HG02938 (cell line): ENCODE measurements at regions not wholly inside any gene's neighbourhood (a gene's known extent, or its start where the extent isn't known, plus 50 kb on each side); places are given as distances from the start of the nearest gene placed in this dataset.
"Not testable (repeated sequence)": the region's sequence is repeated elsewhere in the genome, so short reads cannot be mapped to it uniquely, and the experiment has no call there.

ENCODE experiments used
- ATAC-seq: cut with Tn5 transposase; IDR thresholded peaks from one replicate; pipeline ENCODE4 v1.9.1; 2021; ENCODE audit warnings: mild to moderate bottlenecking, moderate library complexity; ENCODE audit not compliant: unreplicated experiment

DNA sequence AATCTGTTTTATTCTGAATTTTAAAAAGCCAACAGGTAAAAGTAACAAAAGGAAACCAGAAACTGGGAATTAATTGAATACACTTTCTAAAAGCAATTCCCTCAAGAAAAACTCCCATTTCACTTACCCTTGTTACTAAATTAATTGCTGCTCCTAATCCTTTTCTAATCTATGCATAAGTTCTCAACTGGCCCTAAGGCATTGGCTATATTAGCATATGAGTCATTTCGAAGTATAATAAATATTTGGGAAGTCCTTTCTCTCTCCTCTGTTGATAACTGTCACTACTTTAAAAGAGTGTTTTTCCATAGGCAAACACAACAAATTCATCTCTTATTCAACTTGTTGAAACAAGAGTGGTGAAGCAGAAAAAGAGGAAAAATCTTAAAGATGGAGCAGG is 486.5 kb upstream of the HTR2C start:
- no peak for ATAC-seq

DNA sequence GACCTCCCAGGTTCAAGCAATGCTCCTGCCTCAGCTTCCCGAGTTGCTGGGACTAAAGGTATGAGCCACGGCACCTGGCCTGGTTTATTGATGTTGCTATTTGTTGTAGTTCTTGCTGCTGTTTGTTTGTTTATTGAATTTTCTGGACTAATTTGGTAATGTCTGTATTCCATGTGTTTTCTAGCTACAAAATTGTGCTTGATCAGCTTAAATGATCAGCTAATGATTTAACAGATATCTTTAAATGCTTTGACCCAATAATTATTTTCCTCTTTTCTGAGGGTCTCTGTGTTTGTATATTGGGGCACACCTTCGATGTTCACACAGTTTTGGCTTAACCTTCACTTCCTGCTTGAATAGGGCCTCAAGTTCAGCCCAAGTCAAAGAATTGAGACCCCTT is 488.1 kb upstream of the HTR2C start:
- ATAC-seq = no peak

DNA sequence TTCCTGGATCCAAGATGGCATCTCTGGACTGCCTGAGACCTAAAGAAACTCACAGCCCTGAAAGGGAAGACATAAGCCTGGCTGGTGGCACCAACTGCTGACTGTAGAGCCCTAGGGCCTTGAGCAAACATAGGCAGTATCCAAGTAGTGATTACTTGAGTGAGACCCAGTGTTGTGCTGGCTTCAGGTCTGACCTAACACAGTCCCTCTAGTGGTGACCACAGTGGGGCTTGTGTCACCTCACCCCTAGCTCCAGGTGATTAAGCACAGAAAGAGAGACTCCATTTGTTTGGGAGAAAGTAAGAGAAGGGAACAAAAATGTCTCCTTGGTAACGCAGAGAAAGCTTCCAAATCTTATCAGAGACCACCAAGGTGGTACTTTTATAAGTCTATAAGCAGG is 496.3 kb upstream of the HTR2C start:
- no peak for ATAC-seq

DNA sequence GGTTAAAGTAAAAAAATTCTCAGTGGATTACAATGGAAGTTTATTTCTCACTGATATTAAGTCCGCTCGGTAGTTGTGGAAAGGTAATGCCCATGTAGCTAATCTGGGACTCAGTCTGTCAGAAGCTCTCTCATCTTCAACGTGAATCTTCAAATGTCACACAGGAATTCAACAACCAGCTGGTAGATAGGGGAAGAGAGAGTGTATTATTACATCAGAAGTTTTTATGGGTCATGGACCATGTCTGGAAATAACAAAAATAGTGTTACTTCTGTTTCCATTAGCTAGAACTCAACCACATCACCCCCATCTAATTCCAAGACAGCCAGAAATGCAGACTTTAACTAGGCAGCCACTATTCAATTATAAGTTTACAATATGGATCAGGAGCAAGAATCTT is 506.1 kb upstream of the HTR2C start:
- no peak for ATAC-seq

DNA sequence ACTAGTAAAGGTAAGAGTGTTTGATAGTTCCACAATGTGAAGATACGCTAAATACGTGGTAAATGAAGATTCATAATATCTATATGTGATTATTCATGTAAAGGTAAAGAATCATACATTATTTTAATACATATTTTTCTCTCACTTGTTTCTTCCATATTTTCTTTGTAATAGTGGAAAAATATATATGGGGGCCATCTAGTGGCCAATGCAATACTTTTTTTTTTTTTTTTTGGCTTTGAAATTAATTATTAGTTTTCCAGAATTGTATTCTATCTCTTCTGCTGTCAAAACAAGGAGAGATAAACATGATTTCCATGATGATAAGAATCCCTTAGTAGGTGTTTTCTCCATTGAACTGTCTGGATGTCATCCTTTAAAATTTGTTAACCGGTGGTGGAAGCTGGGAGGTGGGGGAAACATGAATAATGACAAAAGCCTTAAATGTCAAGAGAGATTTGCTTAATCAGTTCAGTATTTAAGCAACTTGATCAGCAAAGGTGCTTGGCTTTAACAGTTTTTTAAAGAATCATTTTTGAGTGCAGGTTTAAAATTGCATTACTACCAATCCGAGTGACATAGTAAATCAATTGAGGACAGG is 508.7 kb upstream of the HTR2C start:
- ATAC-seq = no peak

DNA sequence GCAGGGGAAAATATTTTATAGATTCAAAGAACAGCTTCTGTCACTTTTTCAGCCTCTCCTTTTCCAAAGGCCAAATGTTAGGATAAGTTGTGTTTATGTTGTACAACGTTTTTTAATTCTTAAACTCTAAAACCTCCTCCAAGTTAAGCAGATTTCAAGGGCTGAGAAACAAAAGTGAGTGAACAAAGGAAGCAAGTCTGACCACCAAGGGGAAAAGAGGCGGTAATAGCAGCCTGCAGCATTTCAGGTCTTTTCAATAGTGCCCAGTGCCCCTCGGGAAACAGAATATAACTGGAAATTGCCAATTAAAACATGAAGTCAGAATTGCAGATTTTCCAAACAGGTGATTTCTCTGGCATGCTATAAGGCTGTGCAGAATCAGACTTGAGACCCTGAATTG is 510.0 kb upstream of the HTR2C start:
- no peak for ATAC-seq

DNA sequence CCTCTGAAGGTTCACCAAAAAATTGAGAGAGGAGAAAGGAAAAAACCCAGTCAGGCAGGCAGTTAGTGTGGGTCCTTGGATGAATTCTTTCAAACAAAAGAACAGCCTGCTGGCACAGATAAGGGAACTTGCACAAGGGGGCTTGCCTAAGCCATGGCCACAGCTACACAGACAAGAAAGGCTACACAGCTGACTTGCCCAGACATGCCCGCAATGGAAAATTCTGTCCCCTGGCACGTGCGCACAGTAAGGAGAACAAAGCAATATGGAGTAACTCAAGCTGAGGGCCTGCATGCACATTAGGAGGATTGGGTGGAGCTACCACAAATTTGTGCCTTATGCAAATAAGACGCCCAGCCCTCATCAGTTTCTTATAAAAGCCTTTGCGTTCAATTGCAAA is 512.5 kb upstream of the HTR2C start:
- no peak for ATAC-seq

DNA sequence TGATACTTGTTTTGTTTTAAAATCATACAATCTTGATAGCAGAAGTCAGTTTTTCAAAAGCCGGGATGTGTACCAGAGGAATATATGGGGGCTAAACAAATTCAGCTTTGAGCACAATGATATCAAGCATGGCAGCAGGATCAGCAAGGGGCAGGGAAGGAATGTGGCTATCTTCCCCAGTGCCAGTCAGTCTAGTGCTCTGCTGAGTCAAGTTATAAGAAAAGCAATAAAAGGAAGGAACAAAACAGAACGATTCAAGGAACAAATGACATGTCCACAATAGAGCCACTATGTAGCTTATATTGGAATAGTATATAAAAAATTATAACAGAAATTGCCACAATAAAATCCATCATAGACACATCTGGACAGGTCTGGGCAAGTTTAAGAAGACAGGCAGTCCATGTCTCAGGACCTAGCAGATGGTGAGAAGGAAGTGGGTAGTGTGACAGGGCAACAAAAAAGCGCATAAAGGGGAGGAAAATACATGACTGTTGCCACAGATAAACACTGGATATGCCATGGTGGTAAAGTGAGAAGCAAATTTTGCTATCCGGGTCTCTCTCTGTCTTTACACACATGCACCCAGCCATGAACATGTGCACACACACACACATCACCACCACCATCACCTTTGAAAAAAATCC is 518.2 kb upstream of the HTR2C start:
- ATAC-seq = no peak

DNA sequence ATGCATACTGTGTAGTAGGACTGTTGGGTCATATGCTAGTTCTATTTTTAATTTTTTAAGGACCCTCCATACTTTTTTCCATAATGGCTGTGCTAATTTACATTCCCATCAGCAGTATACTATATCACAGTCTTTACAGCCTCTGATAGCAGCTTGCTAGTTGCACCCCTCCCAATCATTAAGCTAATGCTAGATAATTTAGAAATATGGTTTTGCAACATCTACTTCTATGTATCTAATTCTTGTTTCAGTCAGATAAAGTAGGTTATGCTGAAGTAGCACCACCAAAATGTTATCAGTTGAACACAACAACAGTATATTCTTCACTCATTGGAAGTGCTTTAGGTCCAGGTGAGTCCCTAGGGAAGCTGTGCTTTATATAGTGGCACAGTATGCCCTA is 522.7 kb upstream of the HTR2C start:
- no peak for ATAC-seq

DNA sequence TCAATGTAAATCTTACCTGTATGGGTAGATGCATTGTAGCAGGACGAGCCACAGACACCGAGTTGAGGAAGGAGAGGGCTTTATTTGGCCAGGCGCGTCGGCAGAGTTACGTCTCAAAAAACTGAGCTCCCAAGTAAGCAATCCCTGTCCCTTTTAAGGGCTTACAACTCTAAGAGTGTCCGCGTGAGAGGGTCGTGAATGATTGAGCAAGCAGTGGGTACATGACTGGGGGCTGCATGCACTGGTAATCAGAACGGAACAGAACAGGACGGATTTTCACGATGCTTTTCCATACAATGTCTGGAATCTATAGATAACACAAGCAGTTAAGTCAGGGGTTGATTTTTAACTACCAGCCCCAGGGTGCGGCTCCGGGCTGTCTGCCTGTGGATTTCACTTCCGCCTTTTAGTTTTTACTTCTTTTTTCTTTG is 524.9 kb upstream of the HTR2C start:
- no peak for ATAC-seq

DNA sequence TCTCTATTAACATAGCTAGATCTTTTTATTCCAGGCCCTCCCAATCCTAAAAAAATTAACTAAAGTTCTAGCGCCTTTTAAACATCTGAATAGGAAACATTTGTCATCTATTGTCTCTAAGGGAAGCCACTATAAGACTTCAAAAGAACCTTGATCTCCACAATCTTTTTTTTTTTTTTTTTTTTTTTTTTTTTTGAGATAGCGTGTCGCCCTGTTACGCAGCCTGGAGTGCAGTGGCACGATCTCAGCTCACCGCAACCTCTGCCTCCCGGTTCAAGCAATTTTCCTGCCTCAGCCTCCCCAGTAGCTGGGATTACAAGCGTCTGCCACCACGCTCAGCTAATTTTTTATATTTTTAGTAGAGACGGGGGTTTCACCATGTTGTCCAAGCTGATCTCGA is 526.5 kb upstream of the HTR2C start:
- not testable (repeated sequence) for ATAC-seq

DNA sequence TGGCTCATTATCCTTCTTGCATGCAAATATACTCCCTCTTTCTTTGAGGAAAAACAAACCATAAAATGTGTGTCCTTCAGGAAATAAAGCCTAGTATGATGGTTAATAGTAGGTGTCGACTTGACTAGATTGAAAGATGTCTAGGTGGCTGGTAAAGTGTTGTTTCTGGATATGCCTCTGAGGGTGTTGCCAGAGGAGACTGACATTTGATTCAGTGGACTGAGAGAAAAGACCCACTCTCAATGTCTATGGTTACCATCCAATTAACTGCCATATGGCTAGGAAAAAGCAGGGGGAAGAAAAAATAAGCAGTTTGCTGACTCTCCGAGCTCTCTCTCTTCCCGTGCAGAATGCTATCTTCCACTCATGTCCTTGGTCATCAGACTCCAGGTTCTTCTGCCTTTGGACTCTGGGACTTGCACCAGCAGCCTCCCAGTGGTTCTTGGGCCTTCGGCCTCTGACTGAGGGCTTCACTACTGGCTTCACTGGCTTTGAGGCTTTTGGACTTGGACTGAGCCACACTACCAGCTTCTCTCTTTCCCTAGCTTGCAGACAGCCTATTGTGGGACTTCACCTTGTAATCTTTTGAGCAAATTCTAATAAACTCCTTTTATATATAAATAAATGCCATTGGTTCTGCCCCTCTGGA is 532.1 kb upstream of the HTR2C start:
- ATAC-seq = no peak

DNA sequence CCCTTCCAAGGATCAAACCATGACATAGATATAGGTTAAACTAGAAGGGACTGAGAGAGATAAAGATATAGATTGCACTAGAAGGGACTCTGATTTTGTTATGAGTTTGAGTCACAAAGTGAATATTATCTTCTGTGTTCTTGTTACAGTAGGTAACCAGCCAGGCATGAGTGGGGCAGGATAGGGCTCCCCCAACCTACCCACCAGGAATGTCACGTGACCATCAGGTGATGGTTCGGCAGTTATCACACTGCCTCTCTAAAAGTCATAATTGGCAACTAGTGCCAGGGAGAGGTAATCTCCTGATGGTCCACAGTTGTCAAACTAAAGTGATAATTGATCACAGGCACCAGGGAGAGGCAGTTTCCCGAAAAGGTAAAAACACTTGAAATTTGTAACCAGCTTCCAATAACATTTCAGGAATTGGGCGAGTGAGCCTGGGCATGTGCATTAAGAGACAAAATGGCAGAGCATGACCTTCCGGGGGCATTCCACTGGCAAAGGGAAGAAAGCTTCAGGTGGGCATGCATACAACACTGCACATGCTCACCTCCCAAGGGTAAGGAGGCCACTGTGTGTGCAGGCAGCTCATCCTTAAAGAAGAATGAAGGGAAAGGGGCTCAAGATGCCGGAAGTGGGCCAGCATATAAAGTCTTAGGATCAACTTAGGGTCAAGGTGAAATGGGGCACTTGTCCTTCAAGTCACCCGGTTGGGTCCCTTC is 533.6 kb upstream of the HTR2C start:
- no peak for ATAC-seq

DNA sequence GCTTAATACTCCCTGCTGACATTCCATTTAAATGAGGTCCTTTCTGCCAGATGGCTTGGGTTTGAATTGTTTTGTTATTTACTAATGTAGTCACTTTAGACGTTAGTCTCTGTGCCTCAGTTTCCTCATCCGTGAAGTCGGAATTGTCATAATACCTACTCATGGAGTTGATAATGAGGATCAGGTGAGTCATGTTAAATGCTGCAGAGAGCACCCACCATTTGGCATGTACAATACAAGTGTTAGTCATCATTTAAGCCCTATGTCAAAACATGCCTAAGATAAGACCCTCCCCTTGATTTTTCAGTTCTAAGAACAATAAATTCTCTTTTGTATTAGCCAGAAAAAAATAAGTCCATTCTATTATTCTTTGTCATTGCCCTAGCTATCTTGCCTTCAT is 534.8 kb upstream of the HTR2C start:
- ATAC-seq = no peak

DNA sequence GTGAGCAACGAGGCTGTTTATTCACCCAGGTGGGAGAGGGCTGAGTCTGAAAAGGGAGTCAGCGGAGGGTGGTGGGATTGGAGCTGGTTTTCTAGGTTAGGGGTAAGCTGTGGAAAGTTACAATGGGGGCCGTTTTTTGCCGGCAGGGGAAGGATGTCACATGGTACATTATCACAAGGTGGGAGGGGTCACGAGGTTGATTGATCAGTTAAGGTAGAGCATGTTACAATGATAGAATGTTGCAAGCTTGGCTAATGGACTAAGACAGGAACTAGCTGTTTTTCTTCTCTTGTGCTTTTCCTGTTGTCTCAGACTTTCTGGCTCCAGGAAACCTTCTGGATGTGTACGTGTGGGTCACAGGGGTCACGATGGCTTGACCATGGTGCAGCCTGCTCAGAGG is 536.3 kb upstream of the HTR2C start:
- ATAC-seq = no peak

DNA sequence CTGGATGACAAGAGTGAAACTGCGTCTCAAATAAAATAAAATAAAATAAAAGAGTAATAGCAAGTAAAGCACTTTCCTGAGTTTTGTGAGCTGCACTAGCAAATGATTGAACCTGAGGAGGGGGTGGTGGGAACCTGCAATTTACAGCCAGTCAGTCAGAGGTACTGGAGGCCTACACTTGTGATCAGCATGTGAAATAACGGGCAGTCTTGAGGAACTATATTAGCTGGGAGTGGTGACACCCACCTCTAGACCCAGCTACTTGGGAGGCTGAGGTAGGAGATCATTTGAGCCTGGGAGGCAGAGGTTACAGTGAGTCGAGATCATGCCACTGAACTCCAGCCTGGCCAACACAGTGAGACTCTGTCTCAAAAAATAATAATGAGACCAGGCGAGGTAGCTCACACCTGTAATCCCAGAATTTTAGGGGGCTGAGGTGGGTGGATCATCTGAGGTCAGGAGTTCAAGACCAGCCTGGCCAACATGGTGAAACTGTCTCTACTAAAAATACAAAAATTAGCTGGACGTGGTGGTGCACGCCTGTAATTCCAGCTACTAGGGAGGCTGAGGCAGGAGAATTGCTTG is 537.1 kb upstream of the HTR2C start:
- no peak for ATAC-seq

DNA sequence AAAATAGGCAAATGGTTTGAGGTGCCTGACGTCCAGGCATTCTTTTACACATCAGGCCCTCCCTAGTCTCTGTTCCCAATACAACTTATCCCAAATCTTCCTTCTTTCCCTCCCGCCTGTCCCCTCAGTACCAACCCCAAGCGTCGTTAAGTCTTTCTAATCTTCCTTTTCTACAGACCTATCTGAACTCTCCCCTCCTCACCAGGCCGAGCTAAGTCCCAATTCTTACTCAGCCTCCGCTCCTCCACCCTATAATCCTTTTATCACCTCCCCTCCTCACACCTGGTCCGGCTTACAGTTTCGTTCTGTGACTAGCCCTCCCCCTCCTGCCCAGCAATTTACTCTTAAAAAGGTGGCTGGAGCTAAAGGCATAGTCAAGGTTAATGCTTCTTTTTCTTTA is 542.4 kb upstream of the HTR2C start:
- ATAC-seq = not testable (repeated sequence)

DNA sequence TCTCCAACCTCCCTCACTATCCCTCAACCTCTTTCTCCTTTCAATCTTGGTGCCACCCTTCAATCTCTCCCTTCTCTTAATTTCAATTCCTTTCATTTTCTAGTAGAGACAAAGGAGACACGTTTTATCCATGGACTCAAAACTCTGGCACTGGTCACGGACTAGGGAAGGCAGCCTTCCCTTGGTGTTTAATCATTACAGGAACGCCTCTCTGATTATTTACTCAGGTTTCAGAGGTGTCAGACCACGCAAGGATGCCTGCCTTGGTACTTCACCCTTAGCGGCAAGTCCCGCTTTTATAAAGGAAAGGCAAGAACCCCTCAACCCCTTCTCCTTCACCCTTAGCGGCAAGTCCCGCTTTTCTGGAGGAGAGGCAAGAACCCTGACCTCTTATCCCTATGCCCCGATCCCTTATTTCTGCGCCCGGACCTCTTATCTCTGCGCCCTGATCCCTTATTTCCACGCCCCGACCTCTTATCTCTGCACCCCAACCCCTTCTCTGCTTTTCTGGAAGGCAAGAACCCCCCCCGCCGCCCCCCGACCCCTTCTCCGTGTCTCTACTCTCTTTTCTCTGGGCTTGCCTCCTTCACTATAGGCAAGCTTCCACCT is 543.1 kb upstream of the HTR2C start:
- not testable (repeated sequence) for ATAC-seq

DNA sequence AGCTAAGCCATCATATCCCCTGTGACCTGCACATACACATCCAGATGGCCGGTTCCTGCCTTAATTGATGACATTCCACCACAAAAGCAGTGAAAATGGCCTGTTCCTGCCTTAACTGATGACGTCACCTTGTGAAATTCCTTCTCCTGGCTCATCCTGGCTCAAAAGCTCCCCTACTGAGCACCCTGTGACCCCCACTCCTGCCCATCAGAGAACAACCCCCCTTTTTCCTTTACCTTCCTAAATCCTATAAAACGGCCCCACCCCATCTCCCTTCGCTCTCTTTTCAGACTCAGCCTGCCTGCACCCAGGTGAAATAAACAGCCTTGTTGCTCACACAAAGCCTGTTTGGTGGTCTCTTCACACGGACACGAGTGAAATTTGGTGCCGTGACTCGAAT is 543.8 kb upstream of the HTR2C start:
- not testable (repeated sequence) for ATAC-seq

DNA sequence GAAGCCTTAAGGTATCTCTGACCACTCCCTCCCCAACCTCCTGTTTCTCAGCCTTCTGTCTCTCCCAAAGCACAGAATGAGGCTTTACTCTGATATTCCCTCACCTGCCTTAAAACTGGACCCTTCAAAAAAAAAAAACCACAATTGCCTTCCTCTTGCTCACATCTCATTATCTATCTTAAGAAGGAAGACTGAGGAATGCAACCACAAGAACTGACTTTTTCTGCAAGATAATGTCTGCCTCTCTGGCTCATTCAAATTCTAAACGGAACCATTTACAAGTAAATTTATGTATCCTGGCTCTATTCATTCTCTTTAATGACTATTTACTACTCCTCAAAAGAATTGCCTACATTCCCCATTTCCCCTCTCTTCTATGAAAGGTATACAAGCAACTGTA is 545.5 kb upstream of the HTR2C start:
- no peak for ATAC-seq

DNA sequence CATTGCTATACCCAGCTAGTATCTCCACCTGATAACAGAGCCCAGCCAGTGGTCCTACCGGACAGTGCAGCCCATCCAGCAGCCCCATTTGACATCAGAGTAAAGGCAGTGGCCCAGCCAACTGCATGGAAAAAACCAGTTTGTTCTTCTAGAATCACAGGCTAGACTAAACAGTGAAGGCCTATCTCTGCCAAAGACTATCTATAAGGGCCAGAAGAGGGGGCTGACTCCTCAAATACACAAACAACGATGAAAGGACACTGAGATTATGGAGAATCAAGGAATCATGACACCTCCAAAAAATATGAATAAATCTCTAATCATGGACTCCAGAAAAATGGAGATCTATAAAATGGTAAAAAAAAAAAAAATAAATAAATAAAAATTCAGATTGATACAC is 546.4 kb upstream of the HTR2C start:
- no peak for ATAC-seq
